Loucy (cell line): ENCODE measurements at regions not wholly inside any gene's neighbourhood (a gene's known extent, or its start where the extent isn't known, plus 50 kb on each side); places are given as distances from the start of the nearest gene placed in this dataset.

ENCODE experiments used
- H2AFZ ChIP-seq: fragments of 200-600 bp; sonication (generic); 2 replicates; pipeline ENCODE4 v1.6.0; 2016; ENCODE audit warnings: antibody characterized with exemption, mild to moderate bottlenecking, low read length, moderate library complexity
- H3F3A ChIP-seq: fragments of 200-600 bp; 2 replicates; pipeline ENCODE4 v1.6.0; 2016; ENCODE audit warnings: antibody characterized with exemption, low read depth, mild to moderate bottlenecking
- H3K27me3 ChIP-seq: fragments of 200-600 bp; sonication (generic); 2 replicates; pipeline ENCODE4 v1.6.1; 2014; ENCODE audit warnings: low read length, mild to moderate bottlenecking; ENCODE audit not compliant: insufficient read depth, poor library complexity, severe bottlenecking
- H3K36me3 ChIP-seq: fragments of 200-600 bp; sonication (generic); 2 replicates; pipeline ENCODE4 v1.6.1; 2016; ENCODE audit warnings: low read length; ENCODE audit not compliant: insufficient read depth
- H3K4me1 ChIP-seq: fragments of 200-600 bp; sonication (generic); 2 replicates; pipeline ENCODE4 v1.5.1; 2014; ENCODE audit warnings: low read length, mild to moderate bottlenecking; ENCODE audit not compliant: insufficient read depth, poor library complexity, severe bottlenecking
- H3K4me2 ChIP-seq: fragments of 200-600 bp; sonication (generic); 2 replicates; pipeline ENCODE4 v1.6.0; 2014; ENCODE audit warnings: antibody characterized with exemption, low read length, low read depth, mild to moderate bottlenecking; ENCODE audit not compliant: poor library complexity, severe bottlenecking
- H3K4me3 ChIP-seq: fragments of 200-600 bp; sonication (generic); 2 replicates; pipeline ENCODE4 v1.5.1; 2014; ENCODE audit warnings: low read length, mild to moderate bottlenecking, mixed read lengths; ENCODE audit not compliant: poor library complexity, severe bottlenecking
- H3K79me2 ChIP-seq: fragments of 200-600 bp; sonication (generic); 2 replicates; pipeline ENCODE4 v1.6.1; 2014; ENCODE audit warnings: low read length; ENCODE audit not compliant: insufficient read depth
- H3K9ac ChIP-seq: fragments of 200-600 bp; sonication (generic); 2 replicates; pipeline ENCODE4 v1.6.0; 2014; ENCODE audit warnings: mild to moderate bottlenecking, low read depth, low read length, moderate library complexity; ENCODE audit not compliant: poor library complexity, severe bottlenecking
- H3K9me2 ChIP-seq: fragments of 200-600 bp; sonication (generic); replicated peaks from 2 replicates; pipeline ENCODE4 v1.6.1; 2016; ENCODE audit warnings: low read depth, low read length, mixed read lengths
- H3K9me3 ChIP-seq: fragments of 200-600 bp; sonication (generic); 2 replicates; pipeline ENCODE4 v1.6.1; 2014; ENCODE audit warnings: mild to moderate bottlenecking, antibody characterized with exemption, low read length, low read depth; ENCODE audit not compliant: insufficient read depth
- H4K20me1 ChIP-seq: fragments of 200-600 bp; sonication (generic); 2 replicates; pipeline ENCODE4 v1.6.0; 2014; ENCODE audit warnings: antibody characterized with exemption, low read length, mild to moderate bottlenecking; ENCODE audit not compliant: insufficient read depth, poor library complexity, severe bottlenecking
- CTCF ChIP-seq: fragments of 200-600 bp; sonication (generic); conservative IDR thresholded peaks from 2 replicates; pipeline ENCODE4 v1.5.1; 2014; ENCODE audit warnings: mild to moderate bottlenecking, antibody characterized with exemption, low read length
- EZH2phosphoT487 ChIP-seq: fragments of 200-600 bp; IDR thresholded peaks from 2 replicates; pipeline ENCODE4 v1.6.1; 2018; ENCODE audit warnings: antibody characterized with exemption, mild to moderate bottlenecking, moderate library complexity, borderline replicate concordance

GRCh38 chr16:54501797-54502196, 215.2 kb upstream of the IRX3 start:
- no peaks in the 10 kb centered on the region for H4K20me1 ChIP-seq
- H3K27me3 ChIP-seq = no peaks in the 10 kb centered on the region
- no peaks in the 10 kb centered on the region for H3K4me1 ChIP-seq
- no peak overlapping the region for H2AFZ ChIP-seq
- no peaks in the 10 kb centered on the region for H3F3A ChIP-seq
- no peaks in the 10 kb centered on the region for H3K9me2 ChIP-seq
- no peak overlapping the region for H3K9ac ChIP-seq
- H3K9me3 ChIP-seq = peaks cover 7% of the 10 kb centered on the region; the same call in 1 of the 2 replicates
- H3K79me2 ChIP-seq = no peaks in the 10 kb centered on the region
- H3K4me2 ChIP-seq = no peak overlapping the region
- TF ChIP-seq EZH2phosphoT487 = no peak
- TF ChIP-seq CTCF = no peak
- no peak overlapping the region for H3K4me3 ChIP-seq
- H3K36me3 ChIP-seq = no peaks in the 10 kb centered on the region

GRCh38 chr16:54493594-54493993, 207.0 kb upstream of the IRX3 start:
- TF ChIP-seq CTCF (no peak), EZH2phosphoT487 (no peak)
- Histone ChIP-seq H3F3A (no peaks in the 10 kb centered on the region), H3K36me3 (no peaks in the 10 kb centered on the region), H3K79me2 (no peaks in the 10 kb centered on the region), H3K4me3 (no peak overlapping the region), H3K9me3 (peaks cover 7% of the 10 kb centered on the region; the same call in 1 of the 2 replicates), H3K9ac (no peak overlapping the region), H3K4me1 (no peaks in the 10 kb centered on the region), H3K9me2 (no peaks in the 10 kb centered on the region), H2AFZ (no peak overlapping the region), H3K4me2 (no peak overlapping the region), H4K20me1 (no peaks in the 10 kb centered on the region), H3K27me3 (no peaks in the 10 kb centered on the region)

GRCh38 chr16:54493061-54493460, 206.5 kb upstream of the IRX3 start:
- H3K9me2 ChIP-seq = no peaks in the 10 kb centered on the region
- H3K4me2 ChIP-seq = no peak overlapping the region
- H3K9ac ChIP-seq = no peak overlapping the region
- no peaks in the 10 kb centered on the region for H4K20me1 ChIP-seq
- no peak overlapping the region for H3K4me3 ChIP-seq
- H3K4me1 ChIP-seq = no peaks in the 10 kb centered on the region
- H3K36me3 ChIP-seq = no peaks in the 10 kb centered on the region
- no peaks in the 10 kb centered on the region for H3K79me2 ChIP-seq
- TF ChIP-seq CTCF (no peak), EZH2phosphoT487 (no peak)
- H2AFZ ChIP-seq = no peak overlapping the region
- peaks cover 5% of the 10 kb centered on the region; the same call in 1 of the 2 replicates for H3K9me3 ChIP-seq
- no peaks in the 10 kb centered on the region for H3F3A ChIP-seq
- H3K27me3 ChIP-seq = no peaks in the 10 kb centered on the region
